Right ventricle myocardium inferior (tissue), 1 donor: ENCODE measurements at regions not wholly inside any gene's neighbourhood (a gene's known extent, or its start where the extent isn't known, plus 50 kb on each side); places are given as distances from the start of the nearest gene placed in this dataset.
"Not testable (repeated sequence)": the region's sequence is repeated elsewhere in the genome, so short reads cannot be mapped to it uniquely, and the experiment has no call there.

ENCODE experiments used
- ATAC-seq: fragments of 200-7000 bp; cut with Tn5 transposase; one replicate; pipeline ENCODE4 v1.9.1; 2020; ENCODE audit warnings: mild to moderate bottlenecking, moderate library complexity
- DNase-seq: peaks from one replicate; pipeline ENCODE4 v3.0.0; 2021; ENCODE audit errors: missing footprints
- intact Hi-C: fragments of 100-400 bp; cut with DNase I; formaldehyde crosslinking; loops from one replicate; pipeline ENCODE4 v1.11.0; 2022
- donor health status: DM: no; HTN: yes; CAD: no; lungs with severe emphysema.

GRCh38 chr14:103282309-103282708 is 51.7 kb upstream of the EIF5 start:
- intact Hi-C loops, DNase-seq, ATAC-seq: not testable (repeated sequence)

GRCh38 chr14:103282932-103283331 is 51.1 kb upstream of the EIF5 start:
- ATAC-seq: no peak
- intact Hi-C loops: no loop called here
- DNase-seq: no peak

GRCh38 chr14:103283916-103284315 is 50.1 kb upstream of the EIF5 start:
- no peak for ATAC-seq
- intact Hi-C loops: no loop called here
- no peak for DNase-seq
